Transverse colon (tissue), 3 donors: ENCODE measurements at regions not wholly inside any gene's neighbourhood (a gene's known extent, or its start where the extent isn't known, plus 50 kb on each side); places are given as distances from the start of the nearest gene placed in this dataset.
"Not testable (repeated sequence)": the region's sequence is repeated elsewhere in the genome, so short reads cannot be mapped to it uniquely, and the experiment has no call there.

ENCODE experiments used
- CTCF ChIP-seq, 5 experiments: fragments of 200-600 bp in 3 of 5; fragments of 450-650 bp in 2 of 5; sonication (generic) in 3 of 5; IDR thresholded peaks; 1 replicate in 2 of 5; 2 replicates in 3 of 5; pipeline ENCODE4 v1.5.1; 2016 to 2017; ENCODE audit warnings: antibody characterized with exemption in 5 of 5, inconsistent platforms in 3 of 5, mild to moderate bottlenecking in 2 of 5, moderate library complexity in 1 of 5
- POLR2A ChIP-seq: fragments of 450-650 bp; IDR thresholded peaks from one replicate; pipeline ENCODE4 v1.6.1; 2016; ENCODE audit warnings: antibody characterized with exemption, mild to moderate bottlenecking, moderate library complexity

- not testable (repeated sequence) for TF ChIP-seq CTCF (IDR thresholded peaks at IDR 0.05)
- peak; percentile 35 for TF ChIP-seq POLR2A
These were observed 54.6 kb upstream of the CEACAM21 start for GRCh38 chr19:41521138-41521930.
